HFFc6 (cell line): ENCODE measurements at regions not wholly inside any gene's neighbourhood (a gene's known extent, or its start where the extent isn't known, plus 50 kb on each side); places are given as distances from the start of the nearest gene placed in this dataset.

Experiments used
- DNase-seq: peaks from one replicate; pipeline ENCODE4 v3.0.0-alpha.2; 2018
- H3K27ac Mint-ChIP-seq: 2 replicates; pipeline ENCODE4 v1.8.0; 2020; ENCODE audit warnings: mild to moderate bottlenecking, mixed read lengths
- H3K27me3 Mint-ChIP-seq: 2 replicates; pipeline ENCODE4 v1.8.0; 2021; ENCODE audit warnings: mild to moderate bottlenecking, moderate library complexity, mixed read lengths; ENCODE audit not compliant: insufficient read depth
- H3K36me3 Mint-ChIP-seq: 2 replicates; pipeline ENCODE4 v1.8.0; 2021; ENCODE audit warnings: low read depth, mixed read lengths
- H3K4me1 Mint-ChIP-seq: 2 replicates; pipeline ENCODE4 v1.8.0; 2020; ENCODE audit warnings: low read depth, mixed read lengths
- H3K4me3 Mint-ChIP-seq: 2 replicates; pipeline ENCODE4 v1.8.0; 2020; ENCODE audit warnings: mild to moderate bottlenecking, moderate library complexity, mixed read lengths
- H3K9me3 Mint-ChIP-seq: 2 replicates; pipeline ENCODE4 v1.8.0; 2020; ENCODE audit warnings: mild to moderate bottlenecking, mixed read lengths
- TF ChIP-seq, protein P1 (sequence below): fragments of 200-600 bp; sonication (generic); IDR thresholded peaks from 2 replicates; pipeline ENCODE4 v1.5.0; 2021; ENCODE audit warnings: antibody characterized with exemption, mild to moderate bottlenecking

DNA sequence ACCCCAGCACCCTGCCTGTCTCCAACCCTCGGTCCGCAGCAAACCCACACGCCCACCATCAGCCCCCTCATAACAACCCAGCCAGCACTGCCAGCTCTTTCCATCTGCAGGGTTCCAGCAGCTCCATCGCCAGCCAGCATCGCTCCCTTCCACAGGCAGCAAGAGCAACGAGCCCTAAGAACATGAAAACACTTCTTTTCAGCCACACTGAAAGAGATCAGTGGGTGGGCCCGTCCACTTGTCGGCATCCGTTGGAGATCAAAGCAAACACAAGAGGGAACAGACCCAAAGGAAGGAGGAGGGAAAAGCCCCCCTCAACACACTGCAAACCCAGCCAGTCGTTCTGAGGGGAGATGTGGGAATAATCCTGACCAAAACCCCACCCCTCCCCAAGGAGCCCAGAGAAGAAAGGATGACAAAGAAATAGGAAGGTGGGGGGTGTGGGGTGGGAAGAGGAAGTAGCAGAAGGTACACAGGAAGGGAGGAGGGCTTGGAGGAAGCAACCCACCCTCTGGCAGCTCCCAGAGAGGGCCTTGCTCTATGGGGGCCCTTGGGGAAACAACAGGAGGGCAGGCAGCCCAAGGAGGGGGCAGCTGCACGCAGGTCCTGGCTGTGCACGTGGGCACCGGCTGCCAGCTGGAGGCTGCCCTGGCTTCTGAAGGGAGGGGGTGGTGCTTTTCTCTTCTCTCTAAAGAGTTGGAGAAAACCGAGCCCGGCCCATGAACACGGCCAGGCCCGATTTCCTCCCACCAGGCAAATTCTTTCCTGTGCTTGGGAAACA is 473.6 kb upstream of the PROK2 start:
- H3K27ac Mint-ChIP-seq, result no peak overlapping the region
- no peak overlapping the region for H3K4me3 Mint-ChIP-seq
- TF ChIP-seq, protein P1, sequence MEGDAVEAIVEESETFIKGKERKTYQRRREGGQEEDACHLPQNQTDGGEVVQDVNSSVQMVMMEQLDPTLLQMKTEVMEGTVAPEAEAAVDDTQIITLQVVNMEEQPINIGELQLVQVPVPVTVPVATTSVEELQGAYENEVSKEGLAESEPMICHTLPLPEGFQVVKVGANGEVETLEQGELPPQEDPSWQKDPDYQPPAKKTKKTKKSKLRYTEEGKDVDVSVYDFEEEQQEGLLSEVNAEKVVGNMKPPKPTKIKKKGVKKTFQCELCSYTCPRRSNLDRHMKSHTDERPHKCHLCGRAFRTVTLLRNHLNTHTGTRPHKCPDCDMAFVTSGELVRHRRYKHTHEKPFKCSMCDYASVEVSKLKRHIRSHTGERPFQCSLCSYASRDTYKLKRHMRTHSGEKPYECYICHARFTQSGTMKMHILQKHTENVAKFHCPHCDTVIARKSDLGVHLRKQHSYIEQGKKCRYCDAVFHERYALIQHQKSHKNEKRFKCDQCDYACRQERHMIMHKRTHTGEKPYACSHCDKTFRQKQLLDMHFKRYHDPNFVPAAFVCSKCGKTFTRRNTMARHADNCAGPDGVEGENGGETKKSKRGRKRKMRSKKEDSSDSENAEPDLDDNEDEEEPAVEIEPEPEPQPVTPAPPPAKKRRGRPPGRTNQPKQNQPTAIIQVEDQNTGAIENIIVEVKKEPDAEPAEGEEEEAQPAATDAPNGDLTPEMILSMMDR, result no peak
- H3K27me3 Mint-ChIP-seq, result peaks cover 22% of the 10 kb centered on the region
- H3K36me3 Mint-ChIP-seq, result no peaks in the 10 kb centered on the region
- peaks cover 11% of the 10 kb centered on the region; the same call in 1 of the 2 replicates for H3K4me1 Mint-ChIP-seq
- peaks cover 4% of the 10 kb centered on the region; the same call in 1 of the 2 replicates for H3K9me3 Mint-ChIP-seq
- DNase-seq, result no peak

GRCh38 chr3:72257738-72258137 is 472.8 kb upstream of the PROK2 start:
- no peak overlapping the region for H3K27ac Mint-ChIP-seq
- no peak for DNase-seq
- H3K36me3 Mint-ChIP-seq, result no peaks in the 10 kb centered on the region
- TF ChIP-seq, protein P1, result no peak
- H3K9me3 Mint-ChIP-seq, result peaks cover 4% of the 10 kb centered on the region; the same call in 1 of the 2 replicates
- no peak overlapping the region for H3K4me3 Mint-ChIP-seq
- peaks cover 24% of the 10 kb centered on the region for H3K27me3 Mint-ChIP-seq
- H3K4me1 Mint-ChIP-seq, result peaks cover 11% of the 10 kb centered on the region; the same call in 1 of the 2 replicates

GRCh38 chr3:72257203-72257602 is 472.3 kb upstream of the PROK2 start:
- Mint-ChIP-seq H3K9me3 (peaks cover 4% of the 10 kb centered on the region; the same call in 1 of the 2 replicates), H3K27me3 (peaks cover 25% of the 10 kb centered on the region), H3K4me3 (no peak overlapping the region), H3K4me1 (peaks cover 11% of the 10 kb centered on the region; the same call in 1 of the 2 replicates), H3K36me3 (no peaks in the 10 kb centered on the region), H3K27ac (no peak overlapping the region)
- TF ChIP-seq, protein P1, result no peak
- no peak for DNase-seq

- Mint-ChIP-seq H3K4me1 (peaks cover 9% of the 10 kb centered on the region; the same call in 1 of the 2 replicates), H3K27ac (no peak overlapping the region), H3K27me3 (peaks cover 27% of the 10 kb centered on the region), H3K4me3 (no peak overlapping the region), H3K36me3 (no peaks in the 10 kb centered on the region), H3K9me3 (peaks cover 4% of the 10 kb centered on the region; the same call in 1 of the 2 replicates)
- no peak for DNase-seq
- TF ChIP-seq, protein P1, result no peak
These were observed 471.8 kb upstream of the PROK2 start for GRCh38 chr3:72256716-72257115.

DNA sequence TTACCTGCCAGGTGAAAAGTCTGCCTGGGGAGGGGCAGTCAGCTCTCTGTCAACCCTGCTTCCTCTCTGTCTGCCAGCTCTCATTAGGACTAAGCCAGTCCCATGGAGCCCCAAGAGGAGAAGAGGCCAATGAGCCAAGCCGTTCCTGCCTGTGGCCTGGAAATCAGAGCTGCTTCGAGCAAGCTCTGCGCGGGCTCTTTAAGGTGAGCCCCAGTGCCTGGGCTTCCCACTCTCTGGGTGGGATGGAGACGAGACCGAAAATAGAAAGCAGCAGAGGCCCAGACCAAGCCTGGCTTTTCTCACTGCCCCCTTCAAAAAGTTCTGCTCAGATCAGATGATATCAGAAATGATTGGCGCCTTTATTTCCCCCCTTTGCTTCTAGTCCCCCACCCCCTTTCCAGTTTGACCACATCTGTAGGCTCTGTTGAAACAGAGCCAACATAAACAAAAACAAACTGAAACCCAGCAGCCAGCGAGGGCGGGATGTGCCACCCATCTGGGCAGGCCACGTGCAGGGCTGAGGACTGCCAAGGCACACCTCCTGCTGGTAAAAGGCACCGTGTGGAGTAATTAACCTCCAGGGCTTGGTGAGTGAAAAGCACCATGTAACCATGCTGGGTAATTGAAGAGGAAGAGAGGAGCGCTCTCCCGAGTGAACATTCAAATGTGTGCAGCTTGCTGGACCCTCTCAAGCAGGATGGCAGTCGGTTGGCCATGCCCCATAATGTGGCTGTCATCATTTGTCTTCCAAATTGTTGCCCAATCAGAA is 471.0 kb upstream of the PROK2 start:
- peaks cover 27% of the 10 kb centered on the region for H3K27me3 Mint-ChIP-seq
- H3K9me3 Mint-ChIP-seq, result peaks cover 4% of the 10 kb centered on the region; the same call in 1 of the 2 replicates
- H3K4me1 Mint-ChIP-seq, result peaks cover 7% of the 10 kb centered on the region; the same call in 1 of the 2 replicates
- H3K27ac Mint-ChIP-seq, result no peak overlapping the region
- TF ChIP-seq, protein P1, result no peak
- DNase-seq, result no peak
- no peaks in the 10 kb centered on the region for H3K36me3 Mint-ChIP-seq
- H3K4me3 Mint-ChIP-seq, result no peak overlapping the region
